HL-60 (cell line): ENCODE measurements at regions not wholly inside any gene's neighbourhood (a gene's known extent, or its start where the extent isn't known, plus 50 kb on each side); places are given as distances from the start of the nearest gene placed in this dataset.

ENCODE experiments used
- DNase-seq, 2 experiments: peaks; one replicate each; pipeline ENCODE4 v3.0.0-alpha.2; 2010 to 2020; ENCODE audit warnings: low read depth in 1 of 2, low spot score in 1 of 2
- H3K27ac ChIP-seq: fragments of 250-450 bp; sonication (Bioruptor Pico); replicated peaks from 2 replicates; pipeline ENCODE4 v1.5.1; 2020; ENCODE audit warnings: mild to moderate bottlenecking, moderate library complexity
- H3K27me3 ChIP-seq: fragments of 250-450 bp; sonication (Bioruptor Pico); 2 replicates; pipeline ENCODE4 v1.5.1; 2021; ENCODE audit warnings: mild to moderate bottlenecking, moderate library complexity; ENCODE audit not compliant: insufficient read depth, poor library complexity, severe bottlenecking
- H3K4me3 ChIP-seq: replicated peaks from 2 replicates; pipeline ENCODE4 v1.5.1; 2011; ENCODE audit warnings: mild to moderate bottlenecking, control low read depth, low read length; ENCODE audit not compliant: insufficient read depth
- CTCF ChIP-seq: IDR thresholded peaks from one replicate; pipeline ENCODE4 v1.5.1; 2011; ENCODE audit warnings: low read length, control low read depth, inconsistent platforms; ENCODE audit not compliant: insufficient read depth
- GABPA ChIP-seq: IDR thresholded peaks from 2 replicates; pipeline ENCODE4 v1.6.1; 2012; ENCODE audit warnings: low read depth
- POLR2AphosphoS5 ChIP-seq: IDR thresholded peaks from 2 replicates; pipeline ENCODE4 v1.6.1; 2012; ENCODE audit warnings: low read depth
- REST ChIP-seq: IDR thresholded peaks from 2 replicates; pipeline ENCODE4 v1.6.1; 2012; ENCODE audit warnings: low read depth; ENCODE audit not compliant: insufficient replicate concordance
- SPI1 ChIP-seq: IDR thresholded peaks from 2 replicates; pipeline ENCODE4 v1.6.1; 2012; ENCODE audit warnings: low read depth, mild to moderate bottlenecking, borderline replicate concordance

- Histone ChIP-seq H3K27me3 (no peaks in the 10 kb centered on the region), H3K27ac (no peak overlapping the region), H3K4me3 (no peak overlapping the region)
- TF ChIP-seq CTCF, result no peak
- TF ChIP-seq GABPA, result no peak
- no peak for TF ChIP-seq REST
- no peak for TF ChIP-seq SPI1
- no peak for TF ChIP-seq POLR2AphosphoS5
- DNase-seq, result no peak
These were observed 1089.4 kb upstream of the SLC39A10 start for GRCh38 chr2:194567661-194568017.

- Histone ChIP-seq H3K4me3 (no peak overlapping the region), H3K27ac (no peak overlapping the region), H3K27me3 (no peaks in the 10 kb centered on the region)
- no peak for TF ChIP-seq POLR2AphosphoS5
- no peak for TF ChIP-seq REST
- no peak for TF ChIP-seq SPI1
- TF ChIP-seq CTCF, result no peak
- no peak for DNase-seq
These were observed 1089.9 kb upstream of the SLC39A10 start for GRCh38 chr2:194566907-194567660.

- no peaks in the 10 kb centered on the region for H3K27me3 ChIP-seq
- TF ChIP-seq SPI1 (no peak), CTCF (no peak), REST (no peak), GABPA (no peak), POLR2AphosphoS5 (no peak)
- H3K4me3 ChIP-seq, result no peak overlapping the region
- H3K27ac ChIP-seq, result no peak overlapping the region
- DNase-seq, result no peak
These were observed 1092.6 kb upstream of the SLC39A10 start for GRCh38 chr2:194564422-194564821.
